ENCODE measurements at regions not wholly inside any gene's neighbourhood (a gene's known extent, or its start where the extent isn't known, plus 50 kb on each side); places are given as distances from the start of the nearest gene placed in this dataset.
"Not testable (repeated sequence)": the region's sequence is repeated elsewhere in the genome, so short reads cannot be mapped to it uniquely, and the experiment has no call there.

- not testable (repeated sequence) for DNase-seq
Measured at GRCh38 chr3:193047461-193047860, 129.8 kb upstream of the MB21D2 start.

GRCh38 chr3:193048127-193048526 lies 130.5 kb upstream of the MB21D2 start:
- DNase-seq = no peak

GRCh38 chr3:193049935-193050334 lies 132.3 kb upstream of the MB21D2 start:
- no peak for DNase-seq

GRCh38 chr3:193051314-193051713 lies 133.7 kb upstream of the MB21D2 start:
- DNase-seq = no peak

GRCh38 chr3:193052354-193053045 lies 134.8 kb upstream of the MB21D2 start:
- no peak for DNase-seq

GRCh38 chr3:193053046-193053435 lies 135.4 kb upstream of the MB21D2 start:
- no peak for DNase-seq

GRCh38 chr3:193055352-193055751 lies 137.7 kb upstream of the MB21D2 start:
- DNase-seq = no peak

GRCh38 chr3:193057616-193058015 lies 140.0 kb upstream of the MB21D2 start:
- no peak for DNase-seq

DNA sequence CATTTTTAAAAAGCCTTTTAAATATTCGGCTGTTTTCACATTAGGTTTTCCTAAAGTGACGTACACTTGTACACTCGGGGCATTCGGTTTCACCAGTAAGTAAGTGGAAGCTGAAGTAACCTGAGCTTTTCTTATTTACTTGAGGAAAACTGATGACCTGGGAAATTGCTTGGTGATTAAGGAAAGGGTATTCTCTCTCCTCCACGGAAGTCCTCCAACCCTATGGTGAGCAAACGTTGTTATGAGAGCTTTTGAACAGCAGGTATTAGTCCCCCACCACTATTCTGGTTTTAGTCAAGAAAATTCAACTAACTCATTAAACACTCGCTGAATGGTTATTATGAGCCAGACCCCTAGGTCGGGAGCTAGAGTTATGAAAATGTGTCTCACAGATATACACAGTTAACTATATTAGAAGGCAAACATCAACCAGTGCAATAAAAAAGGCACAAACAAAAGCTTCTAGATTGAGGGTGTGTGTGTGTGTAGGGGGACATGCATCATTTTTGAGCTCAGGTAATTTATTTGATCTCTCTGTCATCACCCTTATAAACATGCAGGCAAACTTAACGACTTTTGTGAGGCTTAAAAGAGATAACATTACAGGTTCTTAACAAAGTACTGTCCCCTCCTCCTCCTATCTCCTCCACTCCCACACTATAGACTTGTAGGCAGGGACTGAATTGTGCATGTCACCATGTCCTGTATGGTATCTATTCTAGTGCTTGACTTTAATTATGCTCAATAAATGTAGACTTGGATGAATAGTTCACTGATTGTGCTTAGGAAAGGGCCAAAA lies 143.3 kb upstream of the MB21D2 start:
- DNase-seq = no peak

GRCh38 chr3:193068365-193068764 lies 150.7 kb upstream of the MB21D2 start:
- DNase-seq = no peak

DNA sequence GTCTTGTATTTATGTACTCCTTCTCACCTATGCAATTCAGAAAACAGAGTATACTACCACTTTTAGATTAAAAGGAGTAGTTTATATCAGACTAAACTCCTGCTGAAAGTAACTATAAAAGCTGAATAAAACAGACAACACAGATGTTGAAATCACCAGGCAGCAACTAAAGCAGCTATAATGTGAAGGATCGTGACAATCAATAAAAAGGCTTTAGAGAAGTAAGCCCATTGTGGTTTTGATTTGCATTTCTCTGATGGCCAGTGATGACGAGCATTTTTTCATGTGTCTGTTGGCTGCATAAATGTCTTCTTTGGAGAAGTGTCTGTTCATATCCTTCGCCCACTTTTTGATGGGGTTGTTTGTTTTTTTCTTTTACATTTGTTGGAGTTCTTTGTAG lies 152.1 kb upstream of the MB21D2 start:
- DNase-seq = not testable (repeated sequence)

GRCh38 chr3:193078996-193079753 lies 161.5 kb upstream of the MB21D2 start:
- no peak for DNase-seq

- no peak for DNase-seq
Measured at GRCh38 chr3:193080821-193081365, 160.1 kb upstream of the PLAAT1 start.

DNA sequence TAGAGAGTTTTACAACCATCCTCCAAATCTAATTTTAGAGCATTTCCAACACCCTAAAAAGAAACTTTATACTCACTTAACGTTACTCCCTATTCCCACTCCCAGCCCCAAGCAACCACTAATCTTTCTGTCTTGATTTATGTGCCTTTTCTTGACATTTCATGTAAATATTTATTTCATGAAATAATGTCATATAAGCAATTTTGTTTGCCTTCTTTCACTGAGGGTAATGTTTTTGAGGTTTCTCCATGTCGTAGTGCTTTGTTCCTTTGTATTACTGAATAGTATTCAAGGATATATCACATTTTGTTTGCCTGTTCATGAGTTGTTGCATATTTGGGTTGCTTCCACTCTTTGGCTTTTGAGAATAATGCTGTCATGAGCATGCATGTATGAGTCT lies 155.4 kb upstream of the PLAAT1 start:
- DNase-seq = no peak

- no peak for DNase-seq
Measured at GRCh38 chr3:193086681-193087080, 154.3 kb upstream of the PLAAT1 start.

DNA sequence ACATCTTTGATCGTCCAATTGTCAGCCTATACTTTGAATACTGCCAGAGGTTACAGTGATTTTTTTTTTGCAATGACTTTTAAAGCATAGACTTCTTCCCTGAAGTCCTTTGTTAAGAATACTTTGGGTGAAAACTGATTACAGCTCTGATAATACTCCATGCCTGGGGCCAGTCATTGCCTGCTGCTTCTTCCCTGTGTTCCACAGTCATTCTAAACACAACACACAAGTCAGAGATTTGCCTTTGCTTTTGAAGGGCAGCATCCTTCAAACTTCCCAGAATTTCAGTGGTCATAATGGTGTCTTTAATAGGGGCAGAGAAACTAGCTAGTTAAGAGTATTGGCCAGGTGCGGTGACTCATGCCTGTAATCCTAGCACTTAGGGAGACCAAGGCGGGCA lies 153.7 kb upstream of the PLAAT1 start:
- no peak for DNase-seq

DNA sequence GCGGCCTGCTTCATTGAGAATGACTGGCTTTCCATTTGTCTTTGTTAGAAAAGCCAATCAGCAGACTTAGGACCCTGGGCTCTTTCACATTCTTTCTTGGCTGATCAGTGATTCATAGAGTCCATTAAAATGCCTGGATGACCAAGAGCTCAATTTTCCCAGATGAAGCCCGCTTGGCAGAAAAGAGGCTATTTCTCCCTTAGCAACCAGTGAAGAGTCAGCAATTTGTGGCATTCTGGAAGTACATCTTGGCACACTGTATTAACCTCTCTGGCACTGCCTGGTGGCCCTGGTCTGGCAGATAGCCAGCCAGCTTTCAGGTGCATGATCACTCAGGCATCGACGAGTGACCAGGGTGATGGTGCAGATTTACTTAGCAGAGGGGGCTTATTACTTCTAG lies 145.7 kb upstream of the PLAAT1 start:
- no peak for DNase-seq

- no peak for DNase-seq
Measured at GRCh38 chr3:193096076-193096475, 144.9 kb upstream of the PLAAT1 start.

DNA sequence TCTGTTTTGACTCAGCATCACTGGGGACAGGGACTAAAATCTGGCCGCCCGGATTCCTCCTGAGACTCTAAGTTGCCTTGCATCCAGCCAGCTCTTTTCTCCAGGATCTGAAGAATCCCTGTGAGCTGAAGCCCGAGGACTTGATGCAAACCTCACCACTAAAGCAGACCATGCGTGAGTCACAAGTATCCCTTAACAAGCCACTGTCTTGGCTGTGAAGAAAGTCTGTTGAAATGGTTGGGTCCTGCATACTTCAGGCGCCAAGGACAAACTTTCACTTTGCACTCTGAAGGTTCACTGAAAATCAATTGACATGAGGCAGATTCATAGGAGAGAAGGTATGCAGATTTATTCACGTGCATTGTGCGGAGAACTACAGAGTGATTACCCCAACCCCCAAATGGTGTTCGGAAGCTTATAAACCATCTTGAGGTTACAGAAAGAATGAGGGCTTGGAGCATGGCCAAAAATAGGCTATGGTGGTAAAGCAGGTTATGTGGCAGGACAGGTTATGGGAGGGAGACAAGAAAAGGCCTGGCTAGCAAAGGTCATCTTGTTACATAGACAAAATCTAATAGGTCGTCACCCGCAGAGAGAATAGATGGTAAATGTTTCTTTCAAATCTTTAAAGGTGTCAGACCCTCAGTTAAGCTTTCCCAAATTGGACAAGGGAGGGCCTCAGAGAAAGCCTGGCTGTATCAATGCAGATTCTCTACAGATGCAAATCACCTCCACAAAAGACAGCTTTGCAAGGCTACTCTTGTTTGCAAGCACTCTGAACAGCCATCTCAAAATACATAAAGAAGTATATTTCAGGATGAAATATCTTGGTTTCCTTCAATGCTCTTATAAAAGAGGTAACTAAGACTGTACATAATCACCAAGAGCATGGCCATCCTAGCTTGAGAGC lies 126.3 kb upstream of the PLAAT1 start:
- DNase-seq = no peak

GRCh38 chr3:193116871-193117270 lies 124.2 kb upstream of the PLAAT1 start:
- no peak for DNase-seq

DNA sequence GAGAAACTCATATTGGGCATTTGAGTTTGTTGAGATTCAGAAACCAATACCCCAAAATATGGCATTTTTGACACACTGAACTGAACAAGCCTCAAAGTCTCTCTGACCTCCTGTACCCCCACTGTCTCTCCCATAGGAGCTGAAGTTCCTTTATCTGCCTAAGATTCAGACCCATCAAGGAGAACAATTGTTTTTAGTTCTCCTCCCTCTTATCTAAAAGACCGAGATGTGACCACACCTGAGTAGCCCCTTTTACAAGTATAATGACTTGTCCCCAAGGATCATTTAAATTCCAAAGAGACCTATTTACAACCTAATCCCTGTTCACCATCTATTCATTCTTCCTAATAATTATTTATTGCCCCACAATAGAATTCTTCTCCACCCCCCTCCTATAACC lies 122.1 kb upstream of the PLAAT1 start:
- no peak for DNase-seq

GRCh38 chr3:193119926-193120325 lies 121.1 kb upstream of the PLAAT1 start:
- DNase-seq = no peak
